ENCODE measurements at regions not wholly inside any gene's neighbourhood (a gene's known extent, or its start where the extent isn't known, plus 50 kb on each side); places are given as distances from the start of the nearest gene placed in this dataset.

DNA sequence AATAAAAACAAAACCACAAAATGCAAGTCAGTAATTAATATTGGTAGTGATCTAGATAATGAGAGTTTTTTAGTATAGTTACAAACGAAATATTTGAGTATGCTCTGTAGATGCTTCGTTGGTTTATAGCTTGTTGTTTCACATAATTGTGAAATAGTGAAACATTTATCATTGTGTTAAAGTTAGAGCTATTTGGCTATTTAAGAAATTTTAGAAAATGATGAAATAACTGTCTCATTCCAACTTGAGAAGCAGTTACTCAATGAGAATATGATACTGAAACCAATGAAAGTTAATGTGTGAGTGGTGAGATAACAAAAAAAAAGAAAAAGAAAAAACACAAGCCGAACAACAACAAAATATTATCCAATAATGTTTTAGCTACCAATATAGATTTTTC is 475.6 kb upstream of the ZEB2 start:
- TF ChIP-seq, protein P1, sequence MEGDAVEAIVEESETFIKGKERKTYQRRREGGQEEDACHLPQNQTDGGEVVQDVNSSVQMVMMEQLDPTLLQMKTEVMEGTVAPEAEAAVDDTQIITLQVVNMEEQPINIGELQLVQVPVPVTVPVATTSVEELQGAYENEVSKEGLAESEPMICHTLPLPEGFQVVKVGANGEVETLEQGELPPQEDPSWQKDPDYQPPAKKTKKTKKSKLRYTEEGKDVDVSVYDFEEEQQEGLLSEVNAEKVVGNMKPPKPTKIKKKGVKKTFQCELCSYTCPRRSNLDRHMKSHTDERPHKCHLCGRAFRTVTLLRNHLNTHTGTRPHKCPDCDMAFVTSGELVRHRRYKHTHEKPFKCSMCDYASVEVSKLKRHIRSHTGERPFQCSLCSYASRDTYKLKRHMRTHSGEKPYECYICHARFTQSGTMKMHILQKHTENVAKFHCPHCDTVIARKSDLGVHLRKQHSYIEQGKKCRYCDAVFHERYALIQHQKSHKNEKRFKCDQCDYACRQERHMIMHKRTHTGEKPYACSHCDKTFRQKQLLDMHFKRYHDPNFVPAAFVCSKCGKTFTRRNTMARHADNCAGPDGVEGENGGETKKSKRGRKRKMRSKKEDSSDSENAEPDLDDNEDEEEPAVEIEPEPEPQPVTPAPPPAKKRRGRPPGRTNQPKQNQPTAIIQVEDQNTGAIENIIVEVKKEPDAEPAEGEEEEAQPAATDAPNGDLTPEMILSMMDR (IDR thresholded peaks at IDR 0.05) = no peak
- no peak for TF ChIP-seq POLR2A (IDR thresholded peaks at IDR 0.05)
- peak in 2 of 4 donors; percentile 30 to 33 for TF ChIP-seq POLR2AphosphoS5 (IDR thresholded peaks at IDR 0.05)

All from sigmoid colon (tissue), 4 donors.